Spleen (tissue), 11 donors: ENCODE measurements at regions not wholly inside any gene's neighbourhood (a gene's known extent, or its start where the extent isn't known, plus 50 kb on each side); places are given as distances from the start of the nearest gene placed in this dataset.
"Not testable (repeated sequence)": the region's sequence is repeated elsewhere in the genome, so short reads cannot be mapped to it uniquely, and the experiment has no call there.

Source experiments
- DNase-seq: peaks from one replicate; pipeline ENCODE4 v3.0.0-alpha.2; 2020
- H3K27ac ChIP-seq, 8 donors: fragments of 200-600 bp; sonication (generic) in 7 of 8; 1 replicate in 4 of 8; 2 replicates in 4 of 8; pipeline versions ENCODE4 v1.5.0 to v1.8.0; 2016 to 2021; ENCODE audit warnings: inconsistent platforms in 4 of 8, mild to moderate bottlenecking in 4 of 8, moderate library complexity in 1 of 8
- H3K27me3 ChIP-seq, 7 donors: fragments of 200-600 bp; sonication (generic) in 6 of 7; replicated peaks in 1 of 7; 1 replicate in 4 of 7; 2 replicates in 3 of 7; pipeline versions ENCODE4 v1.5.0 to v1.8.0; 2016 to 2021; ENCODE audit warnings: inconsistent platforms in 3 of 7, mild to moderate bottlenecking in 1 of 7
- H3K36me3 ChIP-seq, 6 donors: fragments of 200-600 bp; sonication (generic) in 5 of 6; 1 replicate in 4 of 6; 2 replicates in 2 of 6; pipeline versions ENCODE4 v1.5.0 to v1.8.0; 2016 to 2021; ENCODE audit warnings: inconsistent platforms in 2 of 6
- H3K4me1 ChIP-seq, 6 donors: fragments of 200-600 bp; sonication (generic) in 5 of 6; 1 replicate in 3 of 6; 2 replicates in 3 of 6; pipeline versions ENCODE4 v1.5.0 to v1.8.0; 2016 to 2021; ENCODE audit warnings: inconsistent platforms in 3 of 6
- H3K4me3 ChIP-seq, 8 donors: fragments of 200-600 bp; sonication (generic) in 7 of 8; 1 replicate in 4 of 8; 2 replicates in 4 of 8; pipeline versions ENCODE4 v1.5.0 to v1.8.0; 2016 to 2021; ENCODE audit warnings: inconsistent platforms in 4 of 8, mild to moderate bottlenecking in 4 of 8, moderate library complexity in 2 of 8
- H3K9me3 ChIP-seq, 8 donors: fragments of 200-600 bp; sonication (generic) in 7 of 8; 1 replicate in 4 of 8; 2 replicates in 4 of 8; pipeline versions ENCODE4 v1.5.0 to v1.8.0; 2016 to 2021; ENCODE audit warnings: inconsistent platforms in 4 of 8
- CTCF ChIP-seq, 11 experiments: fragments of 200-600 bp in 7 of 11; fragments of 450-650 bp in 4 of 11; sonication (generic) in 4 of 11; IDR thresholded peaks in 8 of 11; conservative IDR thresholded peaks in 3 of 11; 1 replicate in 7 of 11; 2 replicates in 4 of 11; pipeline versions ENCODE4 v1.4.0 to v1.8.0; 2016 to 2021; ENCODE audit warnings: antibody characterized with exemption in 11 of 11, inconsistent platforms in 4 of 11, mild to moderate bottlenecking in 1 of 11
- POLR2A ChIP-seq, 3 donors: fragments of 450-650 bp; IDR thresholded peaks; one replicate each; pipeline ENCODE4 v1.5.1; 2017; ENCODE audit warnings: antibody characterized with exemption in 3 of 3, mild to moderate bottlenecking in 1 of 3
- POLR2AphosphoS5 ChIP-seq, 3 donors: sonication (generic); formaldehyde crosslinking; IDR thresholded peaks; one replicate each; pipeline ENCODE4 v1.5.1; 2017; ENCODE audit warnings: antibody characterized with exemption in 3 of 3
- WGBS, 5 donors: extraction: QIAGEN DNeasy Blood & Tissue Kit in 3 of 5; methylation state at CpG; one replicate each; pipeline versions ENCODE4 v1.1.5 to v1.1.7; 2013 to 2018; 5-methylcytosine and 5-hydroxymethylcytosine counted together
- intact Hi-C: fragments of 100-400 bp; cut with DNase I; formaldehyde crosslinking; loops from one replicate; pipeline ENCODE4 v1.15.0; 2023; ENCODE audit warnings: low total_unique reads
- donor health status: healthy with polysubstance abuse.
- donor health status: DM: no; HTN: no; CAD: no; lungs with moderate emphysema.
- donor health status: DM: no; HTN: no; CAD: no.
- donor health status: Bipolar disorder and iron deficiency.
- donor health status: healthy.
- donor health status: DM: no; HTN: no; CAD: no.
- donor health status: DM: yes; HTN: yes; CAD: no.

- H3K4me3 ChIP-seq, H3K4me1 ChIP-seq, intact Hi-C loops, DNase-seq, H3K27me3 ChIP-seq, H3K27ac ChIP-seq, H3K36me3 ChIP-seq: not testable (repeated sequence)
- 78 to 89% (median 88%) methylated on average over 8 to 11 of the region's 11 CpGs for WGBS, 5 donors
- H3K9me3 ChIP-seq: peaks cover 0 to 37% (median 10%) of the 10 kb centered on the region in 8 donors
Observed at GRCh38 chr11:100409267-100409666, 277.8 kb upstream of the ARHGAP42 start.

- no peak overlapping the region for H3K27ac ChIP-seq
- no peak for DNase-seq
- TF ChIP-seq POLR2AphosphoS5 (IDR thresholded peaks at IDR 0.05) (no peak), POLR2A (IDR thresholded peaks at IDR 0.05) (no peak), CTCF (IDR thresholded peaks at IDR 0.05 in 8 of 11, conservative IDR thresholded peaks at IDR 0.05 in 3 of 11) (no peak)
- H3K4me3 ChIP-seq: no peak overlapping the region
- intact Hi-C loops: no loop called here
- 71 to 92% (median 81%) methylated on average over 2 of the region's 2 CpGs for WGBS, 5 donors
- no peaks in the 10 kb centered on the region for H3K27me3 ChIP-seq
- no peaks in the 10 kb centered on the region for H3K36me3 ChIP-seq
- no peaks in the 10 kb centered on the region for H3K4me1 ChIP-seq
- H3K9me3 ChIP-seq: peaks cover 0 to 57% (median 36%) of the 10 kb centered on the region in 8 donors
Observed at GRCh38 chr11:100419518-100419917, 267.6 kb upstream of the ARHGAP42 start.

- no peak for DNase-seq
- Histone ChIP-seq H3K4me3 (no peak overlapping the region), H3K27me3 (no peaks in the 10 kb centered on the region), H3K4me1 (no peaks in the 10 kb centered on the region), H3K27ac (no peak overlapping the region), H3K36me3 (no peaks in the 10 kb centered on the region), H3K9me3 (peaks cover 0 to 7% (median 0%) of the 10 kb centered on the region in 8 donors)
- intact Hi-C loops: no loop called here
- 63 to 73% (median 69%) methylated on average over 10 of the region's 10 CpGs for WGBS, 5 donors
- TF ChIP-seq CTCF (IDR thresholded peaks at IDR 0.05 in 8 of 11, conservative IDR thresholded peaks at IDR 0.05 in 3 of 11) (no peak), POLR2A (IDR thresholded peaks at IDR 0.05) (no peak), POLR2AphosphoS5 (IDR thresholded peaks at IDR 0.05) (no peak)
Observed at GRCh38 chr11:100434821-100435641, 252.1 kb upstream of the ARHGAP42 start.

- H3K27ac ChIP-seq: no peak overlapping the region
- intact Hi-C loops: no loop called here
- TF ChIP-seq POLR2A (IDR thresholded peaks at IDR 0.05): no peak
- TF ChIP-seq POLR2AphosphoS5 (IDR thresholded peaks at IDR 0.05): no peak
- no peak for TF ChIP-seq CTCF (IDR thresholded peaks at IDR 0.05 in 8 of 11, conservative IDR thresholded peaks at IDR 0.05 in 3 of 11)
Observed at GRCh38 chr11:100438376-100438775, 248.7 kb upstream of the ARHGAP42 start.

More at GRCh38 chr11:100438376-100438775, 248.7 kb upstream of the ARHGAP42 start:
- H3K9me3 ChIP-seq: peaks cover 0 to 9% (median 0%) of the 10 kb centered on the region in 8 donors
- H3K36me3 ChIP-seq: no peaks in the 10 kb centered on the region
- DNase-seq: no peak
- no peaks in the 10 kb centered on the region for H3K4me1 ChIP-seq
- WGBS, 5 donors: 74 to 96% (median 85%) methylated on average over 2 of the region's 2 CpGs
- H3K4me3 ChIP-seq: no peak overlapping the region
- H3K27me3 ChIP-seq: no peaks in the 10 kb centered on the region
